ENCODE measurements at regions not wholly inside any gene's neighbourhood (a gene's known extent, or its start where the extent isn't known, plus 50 kb on each side); places are given as distances from the start of the nearest gene placed in this dataset.

- TF ChIP-seq, protein P1, sequence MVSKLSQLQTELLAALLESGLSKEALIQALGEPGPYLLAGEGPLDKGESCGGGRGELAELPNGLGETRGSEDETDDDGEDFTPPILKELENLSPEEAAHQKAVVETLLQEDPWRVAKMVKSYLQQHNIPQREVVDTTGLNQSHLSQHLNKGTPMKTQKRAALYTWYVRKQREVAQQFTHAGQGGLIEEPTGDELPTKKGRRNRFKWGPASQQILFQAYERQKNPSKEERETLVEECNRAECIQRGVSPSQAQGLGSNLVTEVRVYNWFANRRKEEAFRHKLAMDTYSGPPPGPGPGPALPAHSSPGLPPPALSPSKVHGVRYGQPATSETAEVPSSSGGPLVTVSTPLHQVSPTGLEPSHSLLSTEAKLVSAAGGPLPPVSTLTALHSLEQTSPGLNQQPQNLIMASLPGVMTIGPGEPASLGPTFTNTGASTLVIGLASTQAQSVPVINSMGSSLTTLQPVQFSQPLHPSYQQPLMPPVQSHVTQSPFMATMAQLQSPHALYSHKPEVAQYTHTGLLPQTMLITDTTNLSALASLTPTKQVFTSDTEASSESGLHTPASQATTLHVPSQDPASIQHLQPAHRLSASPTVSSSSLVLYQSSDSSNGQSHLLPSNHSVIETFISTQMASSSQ (IDR thresholded peaks at IDR 0.05; ENCODE audit: low read depth) = no peak
- TF ChIP-seq, protein P1 (CRISPR knock-in tag; IDR thresholded peaks at IDR 0.05; ENCODE audit: borderline replicate concordance) = no peak
- no peak for TF ChIP-seq DPF2 (CRISPR knock-in tag; IDR thresholded peaks at IDR 0.05; ENCODE audit: borderline replicate concordance, low read depth)
- TF ChIP-seq POGZ (CRISPR knock-in tag; IDR thresholded peaks at IDR 0.05) = no peak
- TF ChIP-seq ZNF660 (CRISPR knock-in tag; IDR thresholded peaks at IDR 0.05; ENCODE audit: borderline replicate concordance, low read depth) = no peak
- TF ChIP-seq, protein P2, sequence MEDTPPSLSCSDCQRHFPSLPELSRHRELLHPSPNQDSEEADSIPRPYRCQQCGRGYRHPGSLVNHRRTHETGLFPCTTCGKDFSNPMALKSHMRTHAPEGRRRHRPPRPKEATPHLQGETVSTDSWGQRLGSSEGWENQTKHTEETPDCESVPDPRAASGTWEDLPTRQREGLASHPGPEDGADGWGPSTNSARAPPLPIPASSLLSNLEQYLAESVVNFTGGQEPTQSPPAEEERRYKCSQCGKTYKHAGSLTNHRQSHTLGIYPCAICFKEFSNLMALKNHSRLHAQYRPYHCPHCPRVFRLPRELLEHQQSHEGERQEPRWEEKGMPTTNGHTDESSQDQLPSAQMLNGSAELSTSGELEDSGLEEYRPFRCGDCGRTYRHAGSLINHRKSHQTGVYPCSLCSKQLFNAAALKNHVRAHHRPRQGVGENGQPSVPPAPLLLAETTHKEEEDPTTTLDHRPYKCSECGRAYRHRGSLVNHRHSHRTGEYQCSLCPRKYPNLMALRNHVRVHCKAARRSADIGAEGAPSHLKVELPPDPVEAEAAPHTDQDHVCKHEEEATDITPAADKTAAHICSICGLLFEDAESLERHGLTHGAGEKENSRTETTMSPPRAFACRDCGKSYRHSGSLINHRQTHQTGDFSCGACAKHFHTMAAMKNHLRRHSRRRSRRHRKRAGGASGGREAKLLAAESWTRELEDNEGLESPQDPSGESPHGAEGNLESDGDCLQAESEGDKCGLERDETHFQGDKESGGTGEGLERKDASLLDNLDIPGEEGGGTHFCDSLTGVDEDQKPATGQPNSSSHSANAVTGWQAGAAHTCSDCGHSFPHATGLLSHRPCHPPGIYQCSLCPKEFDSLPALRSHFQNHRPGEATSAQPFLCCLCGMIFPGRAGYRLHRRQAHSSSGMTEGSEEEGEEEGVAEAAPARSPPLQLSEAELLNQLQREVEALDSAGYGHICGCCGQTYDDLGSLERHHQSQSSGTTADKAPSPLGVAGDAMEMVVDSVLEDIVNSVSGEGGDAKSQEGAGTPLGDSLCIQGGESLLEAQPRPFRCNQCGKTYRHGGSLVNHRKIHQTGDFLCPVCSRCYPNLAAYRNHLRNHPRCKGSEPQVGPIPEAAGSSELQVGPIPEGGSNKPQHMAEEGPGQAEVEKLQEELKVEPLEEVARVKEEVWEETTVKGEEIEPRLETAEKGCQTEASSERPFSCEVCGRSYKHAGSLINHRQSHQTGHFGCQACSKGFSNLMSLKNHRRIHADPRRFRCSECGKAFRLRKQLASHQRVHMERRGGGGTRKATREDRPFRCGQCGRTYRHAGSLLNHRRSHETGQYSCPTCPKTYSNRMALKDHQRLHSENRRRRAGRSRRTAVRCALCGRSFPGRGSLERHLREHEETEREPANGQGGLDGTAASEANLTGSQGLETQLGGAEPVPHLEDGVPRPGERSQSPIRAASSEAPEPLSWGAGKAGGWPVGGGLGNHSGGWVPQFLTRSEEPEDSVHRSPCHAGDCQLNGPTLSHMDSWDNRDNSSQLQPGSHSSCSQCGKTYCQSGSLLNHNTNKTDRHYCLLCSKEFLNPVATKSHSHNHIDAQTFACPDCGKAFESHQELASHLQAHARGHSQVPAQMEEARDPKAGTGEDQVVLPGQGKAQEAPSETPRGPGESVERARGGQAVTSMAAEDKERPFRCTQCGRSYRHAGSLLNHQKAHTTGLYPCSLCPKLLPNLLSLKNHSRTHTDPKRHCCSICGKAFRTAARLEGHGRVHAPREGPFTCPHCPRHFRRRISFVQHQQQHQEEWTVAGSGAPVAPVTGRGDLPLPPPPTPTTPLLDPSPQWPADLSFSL (CRISPR knock-in tag; IDR thresholded peaks at IDR 0.05) = no peak
- TF ChIP-seq NR2F6 (IDR thresholded peaks at IDR 0.05) = no peak
- no peak for TF ChIP-seq NR2F6 (CRISPR knock-in tag; IDR thresholded peaks at IDR 0.05)
- TF ChIP-seq ISX (CRISPR knock-in tag; conservative IDR thresholded peaks at IDR 0.05) = no peak
- no peak for TF ChIP-seq CBX1 (IDR thresholded peaks at IDR 0.05; ENCODE audit: low read depth)
- no peak for TF ChIP-seq TARDBP (CRISPR knock-in tag; IDR thresholded peaks at IDR 0.05)
- no peak for TF ChIP-seq ZBED4 (CRISPR knock-in tag; IDR thresholded peaks at IDR 0.05; ENCODE audit: borderline replicate concordance)
These were observed 91.7 kb upstream of the PRICKLE2 start (continued) for GRCh38 chr3:64316971-64317370.

Measured in HepG2 (cell line).